CD8-positive, alpha-beta memory T cell (primary cell): ENCODE measurements at regions not wholly inside any gene's neighbourhood (a gene's known extent, or its start where the extent isn't known, plus 50 kb on each side); places are given as distances from the start of the nearest gene placed in this dataset.

ENCODE experiments used
- CTCF ChIA-PET: fragments of 350-600 bp; sonication (Branson Sonifier 250); formaldehyde crosslinking; loops from one replicate; lab custom pipeline; 2021; ENCODE audit warnings: antibody characterized with exemption; lab: Charles Lee
- POLR2A ChIA-PET: fragments of 350-600 bp; sonication (Branson Sonifier 250); formaldehyde crosslinking; loops from one replicate; lab custom pipeline; 2021; ENCODE audit warnings: antibody characterized with exemption; lab: Charles Lee
- DNase-seq, 5 donors: peaks; one replicate each; pipeline versions ENCODE4 v3.0.0 to v3.0.0-alpha.2; 2020 to 2022; ENCODE audit warnings: mixed read lengths in 1 of 5
- H3K27ac ChIP-seq: one replicate; pipeline ENCODE4 v1.7.0; 2013; ENCODE audit warnings: low read depth, mild to moderate bottlenecking, low read length, moderate library complexity
- H3K27me3 ChIP-seq: 2 replicates; pipeline ENCODE4 v1.7.0; 2013; ENCODE audit warnings: low read length, mild to moderate bottlenecking; ENCODE audit not compliant: insufficient read depth, poor library complexity, severe bottlenecking
- H3K36me3 ChIP-seq: 2 replicates; pipeline ENCODE4 v1.7.0; 2013; ENCODE audit warnings: mild to moderate bottlenecking, low read length, moderate library complexity; ENCODE audit not compliant: insufficient read depth
- H3K4me1 ChIP-seq: 2 replicates; pipeline ENCODE4 v1.7.0; 2013; ENCODE audit warnings: mild to moderate bottlenecking, low read length, moderate library complexity; ENCODE audit not compliant: insufficient read depth
- H3K4me3 ChIP-seq: 2 replicates; pipeline ENCODE4 v1.7.0; 2013; ENCODE audit warnings: mild to moderate bottlenecking, low read length
- H3K9me3 ChIP-seq: 2 replicates; pipeline ENCODE4 v1.7.0; 2013; ENCODE audit warnings: mild to moderate bottlenecking, low read length
- H3K27ac Mint-ChIP-seq, 8 donors: one replicate each; pipeline ENCODE4 v1.8.0; 2020 to 2021; ENCODE audit warnings: mixed read lengths in 8 of 8, mild to moderate bottlenecking in 6 of 8, inconsistent platforms in 3 of 8, moderate library complexity in 3 of 8
- H3K27me3 Mint-ChIP-seq, 2 donors: one replicate each; pipeline ENCODE4 v1.8.0; 2020 to 2021; ENCODE audit warnings: mixed read lengths in 2 of 2, mild to moderate bottlenecking in 1 of 2, moderate library complexity in 1 of 2
- H3K36me3 Mint-ChIP-seq, 3 donors: one replicate each; pipeline ENCODE4 v1.8.0; 2020 to 2021; ENCODE audit warnings: mixed read lengths in 3 of 3, inconsistent platforms in 1 of 3, mild to moderate bottlenecking in 1 of 3
- H3K4me1 Mint-ChIP-seq, 3 donors: one replicate each; pipeline ENCODE4 v1.8.0; 2020 to 2021; ENCODE audit warnings: mixed read lengths in 3 of 3, inconsistent platforms in 1 of 3, mild to moderate bottlenecking in 1 of 3
- H3K4me3 Mint-ChIP-seq, 7 donors: one replicate each; pipeline ENCODE4 v1.8.0; 2020 to 2021; ENCODE audit warnings: mixed read lengths in 7 of 7, mild to moderate bottlenecking in 6 of 7, moderate library complexity in 4 of 7, inconsistent platforms in 2 of 7
- H3K9me3 Mint-ChIP-seq, 5 donors: one replicate each; pipeline ENCODE4 v1.8.0; 2020 to 2022; ENCODE audit warnings: mixed read lengths in 5 of 5, mild to moderate bottlenecking in 3 of 5, moderate library complexity in 2 of 5, inconsistent platforms in 1 of 5

GRCh38 chr1:222443566-222443965 lies 104.3 kb downstream of the HHIPL2 start:
- peaks cover 0 to 4% (median 2%) of the 10 kb centered on the region in 3 donors for H3K36me3 Mint-ChIP-seq
- no peaks in the 10 kb centered on the region for H3K9me3 Mint-ChIP-seq
- Histone ChIP-seq H3K4me3 (no peak overlapping the region), H3K9me3 (no peaks in the 10 kb centered on the region), H3K27me3 (no peaks in the 10 kb centered on the region), H3K4me1 (peaks cover 10% of the 10 kb centered on the region), H3K27ac (no peak overlapping the region), H3K36me3 (no peaks in the 10 kb centered on the region)
- H3K4me1 Mint-ChIP-seq, result peaks cover 7 to 25% (median 11%) of the 10 kb centered on the region in 3 donors
- DNase-seq, result no peak
- peaks cover 8 to 9% of the 10 kb centered on the region in 2 donors for H3K27me3 Mint-ChIP-seq
- ChIA-PET POLR2A (no interaction called here), CTCF (interaction anchor here (0.8 to 3.8 kb wide), 4 partner anchors 11 to 965 kb away, joined by 3 to 23 read pairs (median 4); no protein-coding TSS in a partner anchor)
- H3K27ac Mint-ChIP-seq, result no peak overlapping the region
- H3K4me3 Mint-ChIP-seq, result no peak overlapping the region

GRCh38 chr1:222441066-222441465 lies 106.8 kb downstream of the HHIPL2 start:
- Histone ChIP-seq H3K9me3 (no peaks in the 10 kb centered on the region), H3K4me1 (peaks cover 10% of the 10 kb centered on the region), H3K27ac (no peak overlapping the region), H3K4me3 (no peak overlapping the region), H3K27me3 (no peaks in the 10 kb centered on the region), H3K36me3 (no peaks in the 10 kb centered on the region)
- Mint-ChIP-seq H3K4me3 (no peak overlapping the region), H3K9me3 (no peaks in the 10 kb centered on the region), H3K4me1 (peaks cover 7 to 25% (median 11%) of the 10 kb centered on the region in 3 donors), H3K36me3 (peaks cover 0 to 4% (median 2%) of the 10 kb centered on the region in 3 donors), H3K27me3 (peaks cover 8 to 14% of the 10 kb centered on the region in 2 donors), H3K27ac (peak overlapping the region in 1 of 8 donors; percentile 13)
- POLR2A ChIA-PET, result no interaction called here
- no peak for DNase-seq
- CTCF ChIA-PET, result no interaction called here

GRCh38 chr1:222424826-222425225 lies 123.1 kb downstream of the HHIPL2 start:
- ChIA-PET POLR2A (no interaction called here), CTCF (no interaction called here)
- H3K4me3 ChIP-seq, result no peak overlapping the region
- H3K27ac ChIP-seq, result no peak overlapping the region
- H3K4me1 ChIP-seq, result peaks cover 24% of the 10 kb centered on the region
- H3K27me3 ChIP-seq, result no peaks in the 10 kb centered on the region
- H3K4me3 Mint-ChIP-seq, result no peak overlapping the region
- peaks cover 0 to 57% (median 10%) of the 10 kb centered on the region in 3 donors for H3K36me3 Mint-ChIP-seq
- peaks cover 11 to 31% (median 28%) of the 10 kb centered on the region in 5 donors for H3K9me3 Mint-ChIP-seq
- H3K27me3 Mint-ChIP-seq, result peaks cover 4 to 9% of the 10 kb centered on the region in 2 donors
- no peak for DNase-seq
- no peaks in the 10 kb centered on the region for H3K9me3 ChIP-seq
- H3K4me1 Mint-ChIP-seq, result peaks cover 35 to 39% (median 35%) of the 10 kb centered on the region in 3 donors
- H3K36me3 ChIP-seq, result no peaks in the 10 kb centered on the region
- H3K27ac Mint-ChIP-seq, result no peak overlapping the region

DNA sequence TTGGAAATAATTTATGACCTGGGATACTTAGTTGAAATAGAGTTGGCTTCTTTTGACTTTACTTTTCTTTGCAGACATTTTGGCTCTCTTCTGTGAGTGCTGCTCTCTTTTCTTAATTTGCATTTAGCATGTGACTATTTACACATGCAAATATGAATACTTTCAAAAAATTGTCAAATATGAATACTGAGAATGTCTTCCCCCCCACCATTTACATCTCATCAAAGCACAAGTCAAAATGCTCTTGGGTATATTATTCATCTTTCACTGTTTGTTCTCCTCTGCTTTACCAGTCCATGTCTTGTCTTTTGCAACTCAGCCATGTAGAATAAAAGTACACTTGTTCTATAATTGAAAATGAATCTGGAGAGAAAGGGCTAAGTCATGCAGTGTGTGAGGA lies 126.5 kb downstream of the HHIPL2 start:
- CTCF ChIA-PET, result interaction anchor here (0.9 kb wide), 1 partner anchor 43 kb away, joined by 3 read pairs; no protein-coding TSS in a partner anchor
- H3K36me3 ChIP-seq, result no peaks in the 10 kb centered on the region
- H3K4me3 ChIP-seq, result peak overlapping the region; percentile 5
- no peaks in the 10 kb centered on the region for H3K27me3 ChIP-seq
- no peak for DNase-seq
- H3K27ac ChIP-seq, result no peak overlapping the region
- H3K9me3 ChIP-seq, result no peaks in the 10 kb centered on the region
- POLR2A ChIA-PET, result no interaction called here
- Mint-ChIP-seq H3K4me1 (peaks cover 56 to 71% (median 60%) of the 10 kb centered on the region in 3 donors), H3K4me3 (peak overlapping the region in 4 of 7 donors; percentile 9 to 74 (median 58)), H3K36me3 (peaks cover 2 to 51% (median 8%) of the 10 kb centered on the region in 3 donors), H3K9me3 (peaks cover 17 to 27% (median 25%) of the 10 kb centered on the region in 5 donors), H3K27ac (peak overlapping the region in 7 of 8 donors; percentile 35 to 96 (median 89)), H3K27me3 (peaks cover 0 to 3% of the 10 kb centered on the region in 2 donors)
- peaks cover 57% of the 10 kb centered on the region for H3K4me1 ChIP-seq

DNA sequence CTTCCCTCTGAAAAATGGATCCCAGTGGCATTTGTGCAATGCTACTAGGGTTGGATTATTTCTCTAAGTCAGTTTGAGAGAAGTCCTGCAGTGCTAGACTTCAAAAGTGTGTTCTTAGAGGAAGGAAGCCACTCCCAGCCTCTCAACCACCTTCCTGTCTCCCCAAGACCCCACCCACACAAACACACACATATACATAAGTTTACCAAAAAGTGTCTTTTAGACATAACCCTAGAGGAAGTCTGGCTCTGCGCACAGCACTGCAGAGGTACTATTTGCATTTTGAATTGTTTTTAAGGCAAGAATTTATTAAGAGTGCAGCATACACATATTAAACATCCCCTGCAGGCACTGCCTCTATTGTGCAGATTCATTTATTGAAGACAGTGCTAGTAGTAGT lies 127.3 kb downstream of the HHIPL2 start:
- peak overlapping the region; percentile 15 to 96 (median 88) for H3K27ac Mint-ChIP-seq
- Histone ChIP-seq H3K27ac (no peak overlapping the region), H3K36me3 (no peaks in the 10 kb centered on the region), H3K9me3 (no peaks in the 10 kb centered on the region), H3K4me1 (peaks cover 57% of the 10 kb centered on the region), H3K27me3 (no peaks in the 10 kb centered on the region), H3K4me3 (peak overlapping the region; percentile 5)
- H3K27me3 Mint-ChIP-seq, result no peaks in the 10 kb centered on the region
- CTCF ChIA-PET, result interaction anchor here (2.0 kb wide), 1 partner anchor 34 kb away, joined by 7 read pairs; no protein-coding TSS in a partner anchor
- H3K36me3 Mint-ChIP-seq, result peaks cover 2 to 44% (median 5%) of the 10 kb centered on the region in 3 donors
- POLR2A ChIA-PET, result no interaction called here
- H3K4me1 Mint-ChIP-seq, result peaks cover 56 to 78% (median 61%) of the 10 kb centered on the region in 3 donors
- peaks cover 9 to 20% (median 17%) of the 10 kb centered on the region in 5 donors for H3K9me3 Mint-ChIP-seq
- peak in 2 of 5 donors; percentile 54 to 65 for DNase-seq
- H3K4me3 Mint-ChIP-seq, result peak overlapping the region; percentile 0 to 74 (median 61)

DNA sequence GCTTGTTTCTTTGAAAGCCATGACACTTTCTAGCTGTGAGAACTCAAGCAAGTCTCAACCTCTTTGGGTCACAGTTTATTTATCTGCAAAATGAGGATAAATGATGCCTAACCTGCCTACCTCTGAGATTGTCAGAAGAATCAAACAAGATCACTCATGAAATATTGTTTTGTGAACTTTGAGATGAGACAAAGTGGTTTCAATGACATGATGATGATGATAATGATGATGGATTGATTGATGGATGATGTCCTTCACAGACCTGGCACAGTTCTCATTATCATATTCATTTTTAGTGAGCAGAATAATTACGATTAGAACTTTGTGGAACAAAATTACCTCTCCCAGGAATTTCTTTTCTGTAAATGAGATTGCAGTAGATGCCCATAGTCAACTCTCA lies 129.2 kb downstream of the HHIPL2 start:
- Mint-ChIP-seq H3K9me3 (peaks cover 7 to 11% (median 10%) of the 10 kb centered on the region in 5 donors), H3K4me3 (peak overlapping the region in 1 of 7 donors; percentile 5), H3K27ac (peak overlapping the region in 1 of 8 donors; percentile 62), H3K36me3 (peaks cover 2 to 31% (median 5%) of the 10 kb centered on the region in 3 donors), H3K27me3 (peaks cover 0 to 3% of the 10 kb centered on the region in 2 donors), H3K4me1 (peaks cover 58 to 82% (median 66%) of the 10 kb centered on the region in 3 donors)
- Histone ChIP-seq H3K4me1 (peaks cover 57% of the 10 kb centered on the region), H3K27me3 (no peaks in the 10 kb centered on the region), H3K36me3 (no peaks in the 10 kb centered on the region), H3K27ac (no peak overlapping the region), H3K4me3 (peak overlapping the region; percentile 29), H3K9me3 (no peaks in the 10 kb centered on the region)
- ChIA-PET CTCF (no interaction called here), POLR2A (no interaction called here)
- DNase-seq, result no peak

DNA sequence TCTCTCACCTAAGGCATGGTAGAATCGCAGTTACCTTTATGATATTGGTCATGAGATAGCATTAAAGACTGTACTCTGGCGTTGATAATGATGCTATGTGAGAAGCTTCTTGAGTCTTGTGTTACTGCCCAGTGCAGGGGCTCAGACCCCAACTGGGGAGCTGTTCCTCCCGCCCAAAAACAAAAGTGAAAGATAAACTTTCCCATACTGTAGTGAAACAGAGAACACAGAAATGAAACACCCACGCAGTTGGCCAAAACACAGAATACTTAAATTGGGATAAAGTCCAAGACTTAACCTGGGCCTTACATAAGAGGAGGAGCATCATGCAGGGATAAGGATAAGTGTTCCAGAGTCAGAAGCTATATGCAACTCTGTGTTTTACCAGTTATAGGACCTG lies 130.6 kb downstream of the HHIPL2 start:
- H3K27me3 Mint-ChIP-seq, result peaks cover 0 to 3% of the 10 kb centered on the region in 2 donors
- H3K27ac Mint-ChIP-seq, result peak overlapping the region in 4 of 8 donors; percentile 30 to 75 (median 66)
- Histone ChIP-seq H3K36me3 (no peaks in the 10 kb centered on the region), H3K27ac (no peak overlapping the region), H3K4me3 (no peak overlapping the region), H3K4me1 (peaks cover 54% of the 10 kb centered on the region), H3K9me3 (no peaks in the 10 kb centered on the region), H3K27me3 (no peaks in the 10 kb centered on the region)
- peaks cover 1 to 7% (median 3%) of the 10 kb centered on the region in 5 donors for H3K9me3 Mint-ChIP-seq
- POLR2A ChIA-PET, result no interaction called here
- peaks cover 48 to 69% (median 56%) of the 10 kb centered on the region in 3 donors for H3K4me1 Mint-ChIP-seq
- CTCF ChIA-PET, result interaction anchor here (0.9 kb wide), 1 partner anchor 37 kb away, joined by 3 read pairs; no protein-coding TSS in a partner anchor
- DNase-seq, result no peak
- H3K36me3 Mint-ChIP-seq, result peaks cover 0 to 28% (median 2%) of the 10 kb centered on the region in 3 donors
- peak overlapping the region in 6 of 7 donors; percentile 51 to 76 (median 60) for H3K4me3 Mint-ChIP-seq
